ENCODE measurements at regions not wholly inside any gene's neighbourhood (a gene's known extent, or its start where the extent isn't known, plus 50 kb on each side); places are given as distances from the start of the nearest gene placed in this dataset.

GRCh38 chr7:142432377-142432776 is 174.5 kb upstream of the PRSS58 start:
- H3K4me3 ChIP-seq (ENCODE audit: insufficient read length, low read depth), result no peak overlapping the region
- H3K4me1 ChIP-seq (ENCODE audit: insufficient read depth, insufficient read length), result no peaks in the 10 kb centered on the region

GRCh38 chr7:142431491-142431890 is 173.6 kb upstream of the PRSS58 start:
- TF ChIP-seq SUZ12 (IDR thresholded peaks at IDR 0.05; ENCODE audit: extremely low read depth, insufficient read depth, insufficient read length) (no peak), YY1 (IDR thresholded peaks at IDR 0.05; ENCODE audit: insufficient read depth, insufficient read length) (no peak), ZNF274 (IDR thresholded peaks at IDR 0.05; ENCODE audit: low read depth, low read length) (no peak)
- no peaks in the 10 kb centered on the region for H3K27me3 ChIP-seq (ENCODE audit: insufficient read depth, insufficient read length)

More at GRCh38 chr7:142432377-142432776, 174.5 kb upstream of the PRSS58 start:
- H3K27me3 ChIP-seq (ENCODE audit: insufficient read depth, insufficient read length), result no peaks in the 10 kb centered on the region
- no peaks in the 10 kb centered on the region for H3K9me3 ChIP-seq (ENCODE audit: insufficient read depth, low read length)
- no peaks in the 10 kb centered on the region for H3K36me3 ChIP-seq (ENCODE audit: insufficient read depth, insufficient read length, low read length)
- no peak for DNase-seq (ENCODE audit: low read depth, low spot score)
- no peak for TF ChIP-seq SUZ12 (IDR thresholded peaks at IDR 0.05; ENCODE audit: extremely low read depth, insufficient read depth, insufficient read length)
- TF ChIP-seq YY1 (IDR thresholded peaks at IDR 0.05; ENCODE audit: insufficient read depth, insufficient read length), result no peak
- no peak for TF ChIP-seq ZNF274 (IDR thresholded peaks at IDR 0.05; ENCODE audit: low read depth, low read length)
- no peak overlapping the region for H3K9ac ChIP-seq (ENCODE audit: insufficient read length, low read depth)

DNA sequence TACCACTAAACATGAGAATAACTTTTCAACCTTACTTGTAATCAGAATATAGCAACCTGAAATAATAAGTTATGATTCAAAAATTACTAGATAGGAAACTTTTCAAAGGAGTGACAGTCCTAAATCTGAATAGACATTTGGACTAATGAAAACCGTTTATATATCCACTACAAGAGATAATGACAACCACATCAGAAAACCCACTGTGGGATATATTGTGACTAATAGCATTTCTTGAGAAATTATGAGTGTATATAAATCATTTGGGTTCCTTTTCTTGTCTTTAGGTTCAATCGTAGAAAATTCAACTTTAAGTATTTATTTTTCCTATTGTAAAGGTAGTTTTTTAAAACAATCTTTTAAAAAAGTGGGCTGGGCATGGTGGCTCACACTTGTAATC is 170.2 kb upstream of the PRSS58 start:
- H3K9ac ChIP-seq (ENCODE audit: insufficient read length, low read depth), result no peak overlapping the region
- H3K36me3 ChIP-seq (ENCODE audit: insufficient read depth, insufficient read length, low read length), result no peaks in the 10 kb centered on the region
- H3K4me3 ChIP-seq (ENCODE audit: insufficient read length, low read depth), result no peak overlapping the region
- H3K4me1 ChIP-seq (ENCODE audit: insufficient read depth, insufficient read length), result no peaks in the 10 kb centered on the region
- no peak for DNase-seq (ENCODE audit: low read depth, low spot score)
- H3K9me3 ChIP-seq (ENCODE audit: insufficient read depth, low read length), result no peaks in the 10 kb centered on the region
- no peak for TF ChIP-seq ZNF274 (IDR thresholded peaks at IDR 0.05; ENCODE audit: low read depth, low read length)
- TF ChIP-seq YY1 (IDR thresholded peaks at IDR 0.05; ENCODE audit: insufficient read depth, insufficient read length), result no peak
- TF ChIP-seq SUZ12 (IDR thresholded peaks at IDR 0.05; ENCODE audit: extremely low read depth, insufficient read depth, insufficient read length), result no peak
- no peaks in the 10 kb centered on the region for H3K27me3 ChIP-seq (ENCODE audit: insufficient read depth, insufficient read length)

More at GRCh38 chr7:142431491-142431890, 173.6 kb upstream of the PRSS58 start:
- Histone ChIP-seq H3K4me3 (ENCODE audit: insufficient read length, low read depth) (no peak overlapping the region), H3K36me3 (ENCODE audit: insufficient read depth, insufficient read length, low read length) (no peaks in the 10 kb centered on the region), H3K9ac (ENCODE audit: insufficient read length, low read depth) (no peak overlapping the region), H3K4me1 (ENCODE audit: insufficient read depth, insufficient read length) (no peaks in the 10 kb centered on the region), H3K9me3 (ENCODE audit: insufficient read depth, low read length) (no peaks in the 10 kb centered on the region)
- no peak for DNase-seq (ENCODE audit: low read depth, low spot score)

GRCh38 chr7:142425281-142425680 is 167.4 kb upstream of the PRSS58 start:
- no peak for DNase-seq (ENCODE audit: low read depth, low spot score)
- H3K4me3 ChIP-seq (ENCODE audit: insufficient read length, low read depth), result no peak overlapping the region
- no peaks in the 10 kb centered on the region for H3K27me3 ChIP-seq (ENCODE audit: insufficient read depth, insufficient read length)
- no peaks in the 10 kb centered on the region for H3K9me3 ChIP-seq (ENCODE audit: insufficient read depth, low read length)
- no peaks in the 10 kb centered on the region for H3K36me3 ChIP-seq (ENCODE audit: insufficient read depth, insufficient read length, low read length)
- TF ChIP-seq YY1 (IDR thresholded peaks at IDR 0.05; ENCODE audit: insufficient read depth, insufficient read length), result no peak
- TF ChIP-seq SUZ12 (IDR thresholded peaks at IDR 0.05; ENCODE audit: extremely low read depth, insufficient read depth, insufficient read length), result no peak
- TF ChIP-seq ZNF274 (IDR thresholded peaks at IDR 0.05; ENCODE audit: low read depth, low read length), result no peak
- peaks cover 2% of the 10 kb centered on the region for H3K4me1 ChIP-seq (ENCODE audit: insufficient read depth, insufficient read length)
- H3K9ac ChIP-seq (ENCODE audit: insufficient read length, low read depth), result no peak overlapping the region

- Histone ChIP-seq H3K9ac (ENCODE audit: insufficient read length, low read depth) (no peak overlapping the region), H3K4me3 (ENCODE audit: insufficient read length, low read depth) (no peak overlapping the region), H3K36me3 (ENCODE audit: insufficient read depth, insufficient read length, low read length) (no peaks in the 10 kb centered on the region), H3K4me1 (ENCODE audit: insufficient read depth, insufficient read length) (peaks cover 2% of the 10 kb centered on the region), H3K9me3 (ENCODE audit: insufficient read depth, low read length) (no peaks in the 10 kb centered on the region), H3K27me3 (ENCODE audit: insufficient read depth, insufficient read length) (no peaks in the 10 kb centered on the region)
- no peak for TF ChIP-seq ZNF274 (IDR thresholded peaks at IDR 0.05; ENCODE audit: low read depth, low read length)
- no peak for TF ChIP-seq YY1 (IDR thresholded peaks at IDR 0.05; ENCODE audit: insufficient read depth, insufficient read length)
- TF ChIP-seq SUZ12 (IDR thresholded peaks at IDR 0.05; ENCODE audit: extremely low read depth, insufficient read depth, insufficient read length), result no peak
- no peak for DNase-seq (ENCODE audit: low read depth, low spot score)
Measured at GRCh38 chr7:142422621-142423020, 164.8 kb upstream of the PRSS58 start.

DNA sequence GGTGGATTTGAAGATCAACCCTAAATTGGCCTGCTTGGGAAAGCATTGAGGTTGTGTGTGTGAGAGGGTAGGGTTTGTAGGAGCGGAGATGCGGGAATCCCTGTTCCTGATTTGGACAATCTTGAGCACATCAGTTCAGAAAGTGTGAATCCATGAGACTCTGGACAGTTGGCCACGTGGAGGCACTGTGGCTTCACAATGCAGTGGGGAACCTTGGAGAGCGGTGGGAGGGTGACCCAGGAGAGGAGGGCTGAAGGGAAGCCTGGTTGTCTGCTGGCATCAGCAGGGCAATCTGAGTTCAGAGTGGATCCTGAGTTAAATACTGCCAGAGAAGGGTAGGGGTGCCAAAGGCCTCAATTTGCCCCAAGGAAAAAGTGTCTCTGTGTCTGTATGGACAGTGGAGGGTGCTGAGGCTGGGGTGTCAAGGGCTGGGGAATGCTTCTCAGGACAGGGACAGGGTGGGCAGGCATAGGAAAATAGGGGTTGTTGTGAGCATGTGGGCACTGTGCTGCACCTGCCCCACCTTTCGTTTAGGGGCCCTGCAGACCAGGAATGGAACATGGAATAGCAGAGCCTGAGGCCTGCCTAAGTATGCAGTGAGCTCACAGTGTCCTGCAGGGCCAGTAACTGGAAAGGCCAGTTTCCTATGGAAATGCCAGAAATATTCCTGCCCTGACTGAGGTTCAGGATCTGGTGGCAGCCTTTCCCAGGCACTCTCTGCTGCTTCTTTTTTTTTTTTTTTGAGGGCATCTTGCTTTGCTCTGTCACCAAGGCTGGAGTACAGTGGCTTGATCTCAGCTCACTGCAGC is 162.9 kb upstream of the PRSS58 start:
- Histone ChIP-seq H3K4me3 (ENCODE audit: insufficient read length, low read depth) (no peak overlapping the region), H3K36me3 (ENCODE audit: insufficient read depth, insufficient read length, low read length) (no peaks in the 10 kb centered on the region), H3K27me3 (ENCODE audit: insufficient read depth, insufficient read length) (no peaks in the 10 kb centered on the region), H3K9me3 (ENCODE audit: insufficient read depth, low read length) (no peaks in the 10 kb centered on the region), H3K9ac (ENCODE audit: insufficient read length, low read depth) (no peak overlapping the region), H3K4me1 (ENCODE audit: insufficient read depth, insufficient read length) (peaks cover 2% of the 10 kb centered on the region)
- no peak for TF ChIP-seq SUZ12 (IDR thresholded peaks at IDR 0.05; ENCODE audit: extremely low read depth, insufficient read depth, insufficient read length)
- no peak for TF ChIP-seq YY1 (IDR thresholded peaks at IDR 0.05; ENCODE audit: insufficient read depth, insufficient read length)
- no peak for TF ChIP-seq ZNF274 (IDR thresholded peaks at IDR 0.05; ENCODE audit: low read depth, low read length)
- no peak for DNase-seq (ENCODE audit: low read depth, low spot score)

- peaks cover 2% of the 10 kb centered on the region for H3K4me1 ChIP-seq (ENCODE audit: insufficient read depth, insufficient read length)
- TF ChIP-seq ZNF274 (IDR thresholded peaks at IDR 0.05; ENCODE audit: low read depth, low read length), result no peak
- TF ChIP-seq SUZ12 (IDR thresholded peaks at IDR 0.05; ENCODE audit: extremely low read depth, insufficient read depth, insufficient read length), result no peak
- no peak for TF ChIP-seq YY1 (IDR thresholded peaks at IDR 0.05; ENCODE audit: insufficient read depth, insufficient read length)
- no peak overlapping the region for H3K4me3 ChIP-seq (ENCODE audit: insufficient read length, low read depth)
- no peaks in the 10 kb centered on the region for H3K27me3 ChIP-seq (ENCODE audit: insufficient read depth, insufficient read length)
- no peaks in the 10 kb centered on the region for H3K9me3 ChIP-seq (ENCODE audit: insufficient read depth, low read length)
- no peaks in the 10 kb centered on the region for H3K36me3 ChIP-seq (ENCODE audit: insufficient read depth, insufficient read length, low read length)
- no peak for DNase-seq (ENCODE audit: low read depth, low spot score)
- no peak overlapping the region for H3K9ac ChIP-seq (ENCODE audit: insufficient read length, low read depth)
Measured at GRCh38 chr7:142418326-142418725, 160.5 kb upstream of the PRSS58 start.
